NCI-H2029 (cell line): ENCODE measurements at regions not wholly inside any gene's neighbourhood (a gene's known extent, or its start where the extent isn't known, plus 50 kb on each side); places are given as distances from the start of the nearest gene placed in this dataset.

ENCODE experiments used
- DNase-seq: peaks from one replicate; lab custom pipeline; 2025; lab: John Stamatoyannopoulos, UW

- no peak for DNase-seq
Measured at GRCh38 chr5:107216587-107216986, 454.1 kb downstream of the EFNA5 start.

- DNase-seq, result no peak
Measured at GRCh38 chr5:107215611-107216010, 455.1 kb downstream of the EFNA5 start.

- DNase-seq, result no peak
Measured at GRCh38 chr5:107213025-107213424, 457.7 kb downstream of the EFNA5 start.

- DNase-seq, result no peak
Measured at GRCh38 chr5:107211630-107212029, 459.1 kb downstream of the EFNA5 start.

- no peak for DNase-seq
Measured at GRCh38 chr5:107208867-107209266, 461.9 kb downstream of the EFNA5 start.

- no peak for DNase-seq
Measured at GRCh38 chr5:107204413-107204812, 466.3 kb downstream of the EFNA5 start.

- DNase-seq, result peak; percentile 25
Measured at GRCh38 chr5:107203243-107203642, 467.5 kb downstream of the EFNA5 start.

- DNase-seq, result no peak
Measured at GRCh38 chr5:107199756-107200155, 471.0 kb downstream of the EFNA5 start.

GRCh38 chr5:107196500-107197059 is 474.2 kb downstream of the EFNA5 start:
- DNase-seq, result no peak

- DNase-seq, result no peak
Measured at GRCh38 chr5:107195890-107196395, 474.8 kb downstream of the EFNA5 start.

- DNase-seq, result no peak
Measured at GRCh38 chr5:107184871-107185270, 485.9 kb downstream of the EFNA5 start.

GRCh38 chr5:107184066-107184465 is 486.7 kb downstream of the EFNA5 start:
- no peak for DNase-seq

- no peak for DNase-seq
Measured at GRCh38 chr5:107170620-107171019, 500.1 kb downstream of the EFNA5 start.

- no peak for DNase-seq
Measured at GRCh38 chr5:107169867-107170266, 500.9 kb downstream of the EFNA5 start.

- DNase-seq, result no peak
Measured at GRCh38 chr5:107168848-107169752, 501.6 kb downstream of the EFNA5 start.

GRCh38 chr5:107168086-107168485 is 502.7 kb downstream of the EFNA5 start:
- DNase-seq, result no peak

GRCh38 chr5:107165296-107165695 is 505.4 kb downstream of the EFNA5 start:
- DNase-seq, result no peak

GRCh38 chr5:107157809-107158208 is 512.9 kb downstream of the EFNA5 start:
- no peak for DNase-seq

GRCh38 chr5:107155707-107156106 is 515.0 kb downstream of the EFNA5 start:
- no peak for DNase-seq

GRCh38 chr5:107154593-107154992 is 516.1 kb downstream of the EFNA5 start:
- DNase-seq, result no peak

GRCh38 chr5:107153283-107153682 is 517.5 kb downstream of the EFNA5 start:
- no peak for DNase-seq

- no peak for DNase-seq
Measured at GRCh38 chr5:107149243-107150005, 521.3 kb downstream of the EFNA5 start.

- DNase-seq, result no peak
Measured at GRCh38 chr5:107147589-107147988, 523.1 kb downstream of the EFNA5 start.
